ENCODE measurements at regions not wholly inside any gene's neighbourhood (a gene's known extent, or its start where the extent isn't known, plus 50 kb on each side); places are given as distances from the start of the nearest gene placed in this dataset.

DNA sequence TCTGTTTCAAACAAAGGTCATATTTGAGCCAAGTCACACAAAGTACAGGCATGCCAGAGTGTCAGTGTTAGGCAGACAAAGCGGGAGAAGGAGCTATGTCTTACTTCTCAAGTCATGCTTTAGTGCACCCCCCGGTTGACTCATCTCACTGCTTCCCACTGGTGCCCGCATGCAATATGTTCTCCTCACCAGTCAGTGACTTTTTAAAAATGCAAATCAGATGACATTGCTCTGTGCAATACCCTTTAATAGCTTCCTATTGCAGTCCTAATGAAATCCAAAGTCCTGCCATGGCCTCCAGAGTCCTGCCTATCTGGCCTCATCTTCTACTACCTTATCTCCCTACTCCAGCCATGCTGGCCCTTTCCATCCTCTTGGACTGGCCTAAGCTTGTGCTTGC, 429.1 kb downstream of the ACTR3B start:
- H2BK15ac ChIP-seq (ENCODE audit: low read depth, low read length) = no peak overlapping the region
- WGBS, 2 experiments (ENCODE audit: extremely low coverage in 2 of 2, insufficient read length in 1 of 2) = 58% methylated on average over 2 of the region's 3 CpGs; no CpG with 5 or more reads in 1 of the 2 experiments
- intact Hi-C loops (cut with micrococcal nuclease) (no loop called here), in situ Hi-C loops (cut with MboI; ENCODE audit: low sequenced_read_pairs) (no loop called here), dilution Hi-C loops (cut with HindIII; ENCODE audit: low sequenced_read_pairs, unreplicated experiment) (no loop called here)
- H3K79me1 ChIP-seq (ENCODE audit: low read depth in 1 of 2, low read length in 2 of 2) = no peaks in the 10 kb centered on the region
- H3K9me3 ChIP-seq (ENCODE audit: control insufficient read depth, insufficient read depth, low read length) = peaks cover 28% of the 10 kb centered on the region
- H2AK5ac ChIP-seq (ENCODE audit: low read depth, low read length) = no peak overlapping the region
- TF ChIP-seq MXI1 (IDR thresholded peaks at IDR 0.05; ENCODE audit: borderline replicate concordance, low read depth, low read length) (no peak), NFE2L2 (IDR thresholded peaks at IDR 0.05; ENCODE audit: low read depth, low read length) (no peak), POLR2A (IDR thresholded peaks at IDR 0.05; ENCODE audit: low read depth, low read length) (no peak), MAFK (IDR thresholded peaks at IDR 0.05; ENCODE audit: low read depth, low read length) (no peak), MAZ (IDR thresholded peaks at IDR 0.05; ENCODE audit: borderline replicate concordance, low read depth, low read length) (no peak), CEBPB (IDR thresholded peaks at IDR 0.05; ENCODE audit: low read depth, low read length) (no peak), RFX5 (IDR thresholded peaks at IDR 0.05; ENCODE audit: low read depth, low read length) (no peak), SMC3 (IDR thresholded peaks at IDR 0.05; ENCODE audit: low read depth, low read length) (no peak), RAD21 (IDR thresholded peaks at IDR 0.05; ENCODE audit: low read length) (no peak), BHLHE40 (IDR thresholded peaks at IDR 0.05; ENCODE audit: low read depth, low read length) (no peak), CHD1 (IDR thresholded peaks at IDR 0.05; ENCODE audit: low read depth, low read length) (no peak), FOS (IDR thresholded peaks at IDR 0.05; ENCODE audit: low read depth, low read length) (no peak)
- TF ChIP-seq, protein P1, sequence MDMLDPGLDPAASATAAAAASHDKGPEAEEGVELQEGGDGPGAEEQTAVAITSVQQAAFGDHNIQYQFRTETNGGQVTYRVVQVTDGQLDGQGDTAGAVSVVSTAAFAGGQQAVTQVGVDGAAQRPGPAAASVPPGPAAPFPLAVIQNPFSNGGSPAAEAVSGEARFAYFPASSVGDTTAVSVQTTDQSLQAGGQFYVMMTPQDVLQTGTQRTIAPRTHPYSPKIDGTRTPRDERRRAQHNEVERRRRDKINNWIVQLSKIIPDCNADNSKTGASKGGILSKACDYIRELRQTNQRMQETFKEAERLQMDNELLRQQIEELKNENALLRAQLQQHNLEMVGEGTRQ (IDR thresholded peaks at IDR 0.05; ENCODE audit: low read depth, low read length) = no peak
- TF ChIP-seq, protein P2, sequence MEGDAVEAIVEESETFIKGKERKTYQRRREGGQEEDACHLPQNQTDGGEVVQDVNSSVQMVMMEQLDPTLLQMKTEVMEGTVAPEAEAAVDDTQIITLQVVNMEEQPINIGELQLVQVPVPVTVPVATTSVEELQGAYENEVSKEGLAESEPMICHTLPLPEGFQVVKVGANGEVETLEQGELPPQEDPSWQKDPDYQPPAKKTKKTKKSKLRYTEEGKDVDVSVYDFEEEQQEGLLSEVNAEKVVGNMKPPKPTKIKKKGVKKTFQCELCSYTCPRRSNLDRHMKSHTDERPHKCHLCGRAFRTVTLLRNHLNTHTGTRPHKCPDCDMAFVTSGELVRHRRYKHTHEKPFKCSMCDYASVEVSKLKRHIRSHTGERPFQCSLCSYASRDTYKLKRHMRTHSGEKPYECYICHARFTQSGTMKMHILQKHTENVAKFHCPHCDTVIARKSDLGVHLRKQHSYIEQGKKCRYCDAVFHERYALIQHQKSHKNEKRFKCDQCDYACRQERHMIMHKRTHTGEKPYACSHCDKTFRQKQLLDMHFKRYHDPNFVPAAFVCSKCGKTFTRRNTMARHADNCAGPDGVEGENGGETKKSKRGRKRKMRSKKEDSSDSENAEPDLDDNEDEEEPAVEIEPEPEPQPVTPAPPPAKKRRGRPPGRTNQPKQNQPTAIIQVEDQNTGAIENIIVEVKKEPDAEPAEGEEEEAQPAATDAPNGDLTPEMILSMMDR (conservative IDR thresholded peaks at IDR 0.05; ENCODE audit: low read depth, low read length) = no peak
- TF ChIP-seq, protein P3, sequence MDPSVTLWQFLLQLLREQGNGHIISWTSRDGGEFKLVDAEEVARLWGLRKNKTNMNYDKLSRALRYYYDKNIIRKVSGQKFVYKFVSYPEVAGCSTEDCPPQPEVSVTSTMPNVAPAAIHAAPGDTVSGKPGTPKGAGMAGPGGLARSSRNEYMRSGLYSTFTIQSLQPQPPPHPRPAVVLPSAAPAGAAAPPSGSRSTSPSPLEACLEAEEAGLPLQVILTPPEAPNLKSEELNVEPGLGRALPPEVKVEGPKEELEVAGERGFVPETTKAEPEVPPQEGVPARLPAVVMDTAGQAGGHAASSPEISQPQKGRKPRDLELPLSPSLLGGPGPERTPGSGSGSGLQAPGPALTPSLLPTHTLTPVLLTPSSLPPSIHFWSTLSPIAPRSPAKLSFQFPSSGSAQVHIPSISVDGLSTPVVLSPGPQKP (IDR thresholded peaks at IDR 0.05; ENCODE audit: borderline replicate concordance, low read depth, low read length) = no peak
- no peaks in the 10 kb centered on the region for H3K36me3 ChIP-seq (ENCODE audit: control insufficient read depth, insufficient read depth, low read length)
- no peak overlapping the region for H3K9ac ChIP-seq (ENCODE audit: low read depth, low read length)
- H2AFZ ChIP-seq (replicated peaks; ENCODE audit: low read length, poor library complexity) = no peak overlapping the region
- no peak overlapping the region for H3K23ac ChIP-seq (ENCODE audit: low read depth, low read length)
- no peak overlapping the region for H2BK5ac ChIP-seq (ENCODE audit: low read depth, low read length, poor library complexity, severe bottlenecking)
- H3K18ac ChIP-seq (ENCODE audit: low read depth, low read length) = no peak overlapping the region
- no peaks in the 10 kb centered on the region for H3K9me1 ChIP-seq (ENCODE audit: insufficient read depth, low read length)
- no peak overlapping the region for H4K5ac ChIP-seq (ENCODE audit: low read depth, low read length)
- no peaks in the 10 kb centered on the region for H3K27me3 ChIP-seq (ENCODE audit: control insufficient read depth, insufficient read depth, low read length)
- no peak overlapping the region for H2BK120ac ChIP-seq (ENCODE audit: low read depth, low read length)
- no peak overlapping the region for H4K91ac ChIP-seq (ENCODE audit: insufficient read depth, low read depth, low read length)
- no peaks in the 10 kb centered on the region for H3K4me1 ChIP-seq (ENCODE audit: control insufficient read depth, insufficient read depth, low read length)
- POLR2A ChIA-PET (ENCODE audit: unreplicated experiment) = no interaction called here
- no peak overlapping the region for H2AK9ac ChIP-seq (replicated peaks; ENCODE audit: low read depth, low read length, poor library complexity)
- H3K4me3 ChIP-seq (ENCODE audit: insufficient read depth, low read depth, low read length) = no peak overlapping the region
- H3K4ac ChIP-seq (ENCODE audit: low read depth, low read length) = no peak overlapping the region
- H2BK20ac ChIP-seq (ENCODE audit: low read depth, low read length) = no peak overlapping the region
- no peak overlapping the region for H3K4me2 ChIP-seq (ENCODE audit: low read depth, low read length)
- no peak for DNase-seq
- no TSS peak for BruUV-seq (replicated peaks)
- H3K56ac ChIP-seq (ENCODE audit: extremely low read depth, insufficient read depth, low read length) = no peak overlapping the region
- no peak overlapping the region for H3K14ac ChIP-seq (replicated peaks; ENCODE audit: low read depth, low read length)
- ATAC-seq (ENCODE audit: low read depth) = no peak
- CTCF ChIA-PET = no interaction called here
- H4K8ac ChIP-seq (ENCODE audit: low read depth in 2 of 2, low read length in 2 of 2) = no peak overlapping the region
- no peak overlapping the region for H3K27ac ChIP-seq (ENCODE audit: insufficient read depth, low read length)
- H4K20me1 ChIP-seq (ENCODE audit: insufficient read depth, low read length) = no peaks in the 10 kb centered on the region
